Sigmoid colon (tissue), 4 donors: ENCODE measurements at regions not wholly inside any gene's neighbourhood (a gene's known extent, or its start where the extent isn't known, plus 50 kb on each side); places are given as distances from the start of the nearest gene placed in this dataset.

Experiments used
- CTCF ChIP-seq, 4 experiments: fragments of 450-650 bp in 3 of 4; fragments of 200-600 bp in 1 of 4; IDR thresholded peaks; one replicate each; pipeline ENCODE4 v1.5.1; 2016 to 2019; ENCODE audit warnings: antibody characterized with exemption in 4 of 4, mild to moderate bottlenecking in 3 of 4, moderate library complexity in 2 of 4
- EP300 ChIP-seq, 4 donors: sonication (generic); formaldehyde crosslinking; IDR thresholded peaks; one replicate each; pipeline ENCODE4 v1.6.1; 2017; ENCODE audit warnings: antibody characterized with exemption in 4 of 4
- POLR2A ChIP-seq, 2 donors: fragments of 450-650 bp; IDR thresholded peaks; one replicate each; pipeline ENCODE4 v1.6.1; 2016; ENCODE audit warnings: antibody characterized with exemption in 2 of 2, mild to moderate bottlenecking in 2 of 2, moderate library complexity in 2 of 2
- POLR2AphosphoS5 ChIP-seq, 4 donors: sonication (generic); formaldehyde crosslinking; IDR thresholded peaks; one replicate each; pipeline ENCODE4 v1.6.1; 2017; ENCODE audit warnings: antibody characterized with exemption in 4 of 4

- no peak for TF ChIP-seq POLR2A (IDR thresholded peaks at IDR 0.05)
- no peak for TF ChIP-seq CTCF (IDR thresholded peaks at IDR 0.05)
- no peak for TF ChIP-seq EP300 (IDR thresholded peaks at IDR 0.05)
- TF ChIP-seq POLR2AphosphoS5 (IDR thresholded peaks at IDR 0.05) = no peak
Measured at GRCh38 chr3:182058488-182058887, 346.8 kb downstream of the SOX2 start.
